ENCODE measurements at regions not wholly inside any gene's neighbourhood (a gene's known extent, or its start where the extent isn't known, plus 50 kb on each side); places are given as distances from the start of the nearest gene placed in this dataset.

GRCh38 chr16:86042393-86042792 is 143.4 kb downstream of the IRF8 start (continued):
- TF ChIP-seq, protein P1, sequence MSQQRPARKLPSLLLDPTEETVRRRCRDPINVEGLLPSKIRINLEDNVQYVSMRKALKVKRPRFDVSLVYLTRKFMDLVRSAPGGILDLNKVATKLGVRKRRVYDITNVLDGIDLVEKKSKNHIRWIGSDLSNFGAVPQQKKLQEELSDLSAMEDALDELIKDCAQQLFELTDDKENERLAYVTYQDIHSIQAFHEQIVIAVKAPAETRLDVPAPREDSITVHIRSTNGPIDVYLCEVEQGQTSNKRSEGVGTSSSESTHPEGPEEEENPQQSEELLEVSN (IDR thresholded peaks at IDR 0.05; ENCODE audit: borderline replicate concordance, low read depth), result no peak
- no peak for TF ChIP-seq EHF (CRISPR knock-in tag; IDR thresholded peaks at IDR 0.05)
- TF ChIP-seq RCOR1 (IDR thresholded peaks at IDR 0.05; ENCODE audit: low read depth, low read length), result no peak
- TF ChIP-seq, protein P2, sequence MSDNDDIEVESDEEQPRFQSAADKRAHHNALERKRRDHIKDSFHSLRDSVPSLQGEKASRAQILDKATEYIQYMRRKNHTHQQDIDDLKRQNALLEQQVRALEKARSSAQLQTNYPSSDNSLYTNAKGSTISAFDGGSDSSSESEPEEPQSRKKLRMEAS (IDR thresholded peaks at IDR 0.05), result no peak

- TF ChIP-seq, protein P3, sequence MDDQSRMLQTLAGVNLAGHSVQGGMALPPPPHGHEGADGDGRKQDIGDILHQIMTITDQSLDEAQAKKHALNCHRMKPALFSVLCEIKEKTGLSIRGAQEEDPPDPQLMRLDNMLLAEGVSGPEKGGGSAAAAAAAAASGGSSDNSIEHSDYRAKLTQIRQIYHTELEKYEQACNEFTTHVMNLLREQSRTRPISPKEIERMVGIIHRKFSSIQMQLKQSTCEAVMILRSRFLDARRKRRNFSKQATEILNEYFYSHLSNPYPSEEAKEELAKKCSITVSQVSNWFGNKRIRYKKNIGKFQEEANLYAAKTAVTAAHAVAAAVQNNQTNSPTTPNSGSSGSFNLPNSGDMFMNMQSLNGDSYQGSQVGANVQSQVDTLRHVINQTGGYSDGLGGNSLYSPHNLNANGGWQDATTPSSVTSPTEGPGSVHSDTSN (IDR thresholded peaks at IDR 0.05), result no peak
- TF ChIP-seq NFE2L2 (conservative IDR thresholded peaks at IDR 0.05; ENCODE audit: low read length) (no peak), CBX2 (IDR thresholded peaks at IDR 0.05; ENCODE audit: borderline replicate concordance, low read depth) (no peak)
- TF ChIP-seq, protein P2 (IDR thresholded peaks at IDR 0.05), result no peak
- Histone ChIP-seq H3K27ac (no peak overlapping the region), H3K4me3 (no peak overlapping the region), H3K4me1 (no peaks in the 10 kb centered on the region), H3K4me2 (no peak overlapping the region), H3K9me3 (no peaks in the 10 kb centered on the region)
- 23% methylated on average over 12 of the region's 12 CpGs for WGBS (ENCODE audit: missing lambda C conversion rate)
- ChIA-PET POLR2A (no interaction called here), CTCF (interaction anchor here (0.9 to 2.4 kb wide), 8 partner anchors 11 to 480 kb away, joined by 3 to 11 read pairs (median 4); no protein-coding TSS in a partner anchor)
- ATAC-seq (no peak), FAIRE-seq (no peak), DNase-seq (ENCODE audit: low read depth in 1 of 2, low spot score in 1 of 2) (no peak)
Measured at GRCh38 chr16:86042996-86043725, 144.2 kb downstream of the IRF8 start.

DNA sequence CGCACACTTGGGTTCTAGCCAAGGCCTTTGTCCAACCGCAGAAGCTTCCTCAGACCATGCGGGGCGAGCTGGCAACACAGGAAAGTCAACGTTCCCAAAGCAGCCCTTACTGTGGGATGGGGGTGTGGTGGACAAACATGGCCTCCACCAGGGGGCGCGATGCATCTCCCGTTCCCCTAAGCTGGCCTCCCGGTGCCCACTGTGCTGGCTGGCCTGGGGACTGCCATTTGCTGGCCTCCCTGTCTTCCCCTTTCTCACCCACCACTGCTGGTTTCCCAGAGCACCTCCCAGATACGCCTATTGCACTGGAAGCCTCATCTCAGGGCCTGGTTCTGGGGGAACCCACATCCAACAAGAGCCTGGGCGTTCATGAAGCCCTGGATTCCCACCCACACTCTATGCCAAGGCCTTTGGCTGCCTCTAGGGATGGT is 145.3 kb downstream of the IRF8 start:
- Histone ChIP-seq H3K27ac (no peak overlapping the region), H3K4me3 (no peak overlapping the region), H3K4me1 (no peaks in the 10 kb centered on the region), H3K4me2 (no peak overlapping the region), H3K9me3 (no peaks in the 10 kb centered on the region)
- ChIA-PET POLR2A (no interaction called here), CTCF (interaction anchor here (0.6 to 3.7 kb wide), 17 partner anchors 9 to 479 kb away, joined by 3 to 19 read pairs (median 4); no protein-coding TSS in a partner anchor)
- DNase-seq (ENCODE audit: low read depth in 1 of 2, low spot score in 1 of 2) (peak; percentile 57 to 78), ATAC-seq (peak in 1 of 2 experiments; percentile 93; a peak in 3 of 6 replicates), FAIRE-seq (no peak)
- TF ChIP-seq SMC3 (IDR thresholded peaks at IDR 0.05) (peak; percentile 29; the same call in 2 of the 3 replicates), RAD21 (conservative IDR thresholded peaks at IDR 0.05 in 1 of 2, IDR thresholded peaks at IDR 0.05 in 1 of 2) (peak in 1 of 2 experiments; percentile 44; a peak in 2 of 5 replicates), CTCF (IDR thresholded peaks at IDR 0.05) (peak; percentile 32; the same call in 2 of the 3 replicates), CHD2 (IDR thresholded peaks at IDR 0.05; ENCODE audit: low read length, partially characterized antibody) (no peak)
- WGBS (ENCODE audit: missing lambda C conversion rate), result 18% methylated on average over 5 of the region's 11 CpGs

DNA sequence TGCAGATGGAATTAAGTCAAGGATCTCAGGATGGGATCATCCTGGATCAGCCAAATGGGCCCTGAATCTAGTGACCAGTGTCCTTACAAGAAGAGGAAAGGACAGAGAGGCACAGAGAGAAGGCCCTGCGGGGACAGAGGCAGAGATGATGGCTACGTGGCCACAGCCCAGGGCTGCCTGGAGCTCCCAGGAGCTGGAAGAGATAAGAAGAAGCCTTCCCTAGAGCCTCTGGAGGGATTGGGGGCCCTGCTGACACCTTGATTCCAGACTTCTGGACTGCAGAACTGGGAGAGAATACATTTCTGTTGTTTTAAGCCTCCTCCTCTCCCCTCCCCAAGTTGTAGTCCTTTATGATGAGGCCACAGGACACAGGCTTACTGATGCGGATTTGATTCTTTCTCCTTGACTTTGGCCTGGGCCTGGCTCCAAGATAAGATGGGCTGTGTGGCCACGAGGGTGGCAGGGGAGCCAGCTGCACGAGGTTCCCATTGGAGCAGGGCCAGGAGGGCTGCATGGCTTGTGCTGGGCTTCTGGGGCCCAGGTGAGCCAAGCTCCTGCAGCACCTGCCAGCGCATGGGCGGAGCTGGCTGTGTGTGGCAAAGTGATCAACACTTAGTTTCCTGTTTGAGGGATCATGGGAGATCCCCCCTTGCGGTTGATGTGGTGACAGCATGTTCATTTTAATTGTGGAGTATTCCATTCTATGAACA is 146.1 kb downstream of the IRF8 start:
- 45% methylated on average over 8 of the region's 8 CpGs for WGBS (ENCODE audit: missing lambda C conversion rate)
- FAIRE-seq (no peak), DNase-seq (ENCODE audit: low read depth in 1 of 2, low spot score in 1 of 2) (no peak), ATAC-seq (no peak)
- H3K4me1 ChIP-seq, result no peaks in the 10 kb centered on the region
- H3K27ac ChIP-seq, result no peak overlapping the region
- POLR2A ChIA-PET, result no interaction called here
- H3K4me2 ChIP-seq, result no peak overlapping the region
- no peaks in the 10 kb centered on the region for H3K9me3 ChIP-seq
- H3K4me3 ChIP-seq, result no peak overlapping the region
- TF ChIP-seq HOXB13 (CRISPR knock-in tag; IDR thresholded peaks at IDR 0.05; ENCODE audit: low read depth) (no peak), BHLHE40 (IDR thresholded peaks at IDR 0.05; ENCODE audit: low read depth, low read length) (no peak), KDM5A (IDR thresholded peaks at IDR 0.05) (no peak)
- TF ChIP-seq, protein P4, sequence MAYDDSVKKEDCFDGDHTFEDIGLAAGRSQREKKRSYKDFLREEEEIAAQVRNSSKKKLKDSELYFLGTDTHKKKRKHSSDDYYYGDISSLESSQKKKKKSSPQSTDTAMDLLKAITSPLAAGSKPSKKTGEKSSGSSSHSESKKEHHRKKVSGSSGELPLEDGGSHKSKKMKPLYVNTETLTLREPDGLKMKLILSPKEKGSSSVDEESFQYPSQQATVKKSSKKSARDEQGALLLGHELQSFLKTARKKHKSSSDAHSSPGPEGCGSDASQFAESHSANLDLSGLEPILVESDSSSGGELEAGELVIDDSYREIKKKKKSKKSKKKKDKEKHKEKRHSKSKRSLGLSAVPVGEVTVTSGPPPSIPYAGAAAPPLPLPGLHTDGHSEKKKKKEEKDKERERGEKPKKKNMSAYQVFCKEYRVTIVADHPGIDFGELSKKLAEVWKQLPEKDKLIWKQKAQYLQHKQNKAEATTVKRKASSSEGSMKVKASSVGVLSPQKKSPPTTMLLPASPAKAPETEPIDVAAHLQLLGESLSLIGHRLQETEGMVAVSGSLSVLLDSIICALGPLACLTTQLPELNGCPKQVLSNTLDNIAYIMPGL (CRISPR knock-in tag; IDR thresholded peaks at IDR 0.05; ENCODE audit: borderline replicate concordance), result no peak
- CTCF ChIA-PET, result interaction anchor here (0.8 to 3.7 kb wide), 12 partner anchors 8 to 478 kb away, joined by 3 to 19 read pairs (median 8); no protein-coding TSS in a partner anchor

All from A549 (cell line).